ENCODE measurements at regions not wholly inside any gene's neighbourhood (a gene's known extent, or its start where the extent isn't known, plus 50 kb on each side); places are given as distances from the start of the nearest gene placed in this dataset.

- no peak for TF ChIP-seq CEBPB (IDR thresholded peaks at IDR 0.05; ENCODE audit: borderline replicate concordance, low read depth, low read length)
- no peak for TF ChIP-seq ZNF3 (CRISPR knock-in tag; IDR thresholded peaks at IDR 0.05)
- TF ChIP-seq USF2 (IDR thresholded peaks at IDR 0.05; ENCODE audit: low read depth, low read length), result no peak
- no peak for TF ChIP-seq USF2 (CRISPR knock-in tag; IDR thresholded peaks at IDR 0.05; ENCODE audit: borderline replicate concordance)
- no peak for TF ChIP-seq ESRRA (CRISPR knock-in tag; IDR thresholded peaks at IDR 0.05; ENCODE audit: low read depth)
- no peak for TF ChIP-seq TAF1 (CRISPR knock-in tag; IDR thresholded peaks at IDR 0.05)
Measured at GRCh38 chr2:157087373-157088002, 170.0 kb upstream of the GALNT5 start.

Data from HepG2 (cell line).